HCT116 (cell line): ENCODE measurements at regions not wholly inside any gene's neighbourhood (a gene's known extent, or its start where the extent isn't known, plus 50 kb on each side); places are given as distances from the start of the nearest gene placed in this dataset.

ENCODE experiments used
- ATAC-seq: fragments of 200-7000 bp; cut with Tn5 transposase; 2 replicates; pipeline ENCODE4 v1.9.1; 2020; ENCODE audit warnings: mild to moderate bottlenecking, moderate library complexity
- BruUV-seq: library from RNA; stranded (reverse); fragments of 400-500 nt; replicated peaks from 2 replicates; lab custom pipeline; 2021; lab: Mats Ljungman, UMichigan
- CTCF ChIA-PET: fragments of 300-600 bp; sonication (Branson Sonifier 250); formaldehyde crosslinking; loops from one replicate; lab custom pipeline; 2021; ENCODE audit warnings: antibody characterized with exemption; lab: Charles Lee
- POLR2A ChIA-PET: fragments of 300-600, 350-600 bp; sonication (Branson Sonifier 250); formaldehyde crosslinking; loops from one replicate; lab custom pipeline; 2021; ENCODE audit warnings: antibody characterized with exemption; lab: Charles Lee
- RAD21 ChIA-PET, 2 experiments: fragments of 300-600 bp; sonication (Branson Sonifier 250); formaldehyde crosslinking; loops; one replicate each; lab custom pipeline; 2023; ENCODE audit warnings: low total read pairs in 2 of 2; ENCODE audit not compliant: uncharacterized antibody in 2 of 2, unreplicated experiment in 2 of 2, low non-redundant PET in 1 of 2; lab: Charles Lee
- DNase-seq: peaks from one replicate; pipeline ENCODE4 v3.0.0-alpha.2; 2010; ENCODE audit warnings: low read depth, low spot score
- H2AFZ ChIP-seq: fragments of 200-600 bp; shearing (Covaris generic), sonication (generic); 2 replicates; pipeline ENCODE4 v1.6.1; 2017; ENCODE audit warnings: low read depth, mixed run types, mixed read lengths, antibody characterized with exemption, low read length; ENCODE audit not compliant: poor library complexity, severe bottlenecking
- H3K27ac ChIP-seq: 2 replicates; pipeline ENCODE4 v1.5.1; 2012; ENCODE audit warnings: low read depth, low read length
- H3K27me3 ChIP-seq: fragments of 200-600 bp; sonication (generic); 2 replicates; pipeline ENCODE4 v1.6.1; 2016; ENCODE audit warnings: mixed run types, low read length, mixed read lengths; ENCODE audit not compliant: insufficient read depth
- H3K36me3 ChIP-seq, 2 experiments: fragments of 200-500 bp in 1 of 2; fragments of 200-600 bp in 1 of 2; sonication (Bioruptor generic) in 1 of 2; sonication (generic) in 1 of 2; 2 replicates each; pipeline versions ENCODE4 v1.5.1 to v1.6.1; 2014 to 2016; ENCODE audit warnings: low read length in 2 of 2, inconsistent platforms in 1 of 2, mixed read lengths in 1 of 2, mixed run types in 1 of 2; ENCODE audit not compliant: insufficient read depth in 2 of 2, control insufficient read depth in 1 of 2
- H3K4me1 ChIP-seq, 2 experiments: fragments of 200-600 bp in 1 of 2; sonication (generic) in 1 of 2; 2 replicates each; pipeline versions ENCODE4 v1.5.1 to v1.6.1; 2012 to 2017; ENCODE audit warnings: low read length in 2 of 2, inconsistent platforms in 1 of 2, mild to moderate bottlenecking in 1 of 2, mixed read lengths in 1 of 2, mixed run types in 1 of 2, moderate library complexity in 1 of 2; ENCODE audit not compliant: insufficient read depth in 2 of 2, control insufficient read depth in 1 of 2
- H3K4me2 ChIP-seq: fragments of 200-600 bp; sonication (generic); 2 replicates; pipeline ENCODE4 v1.6.1; 2017; ENCODE audit warnings: mixed run types, low read length, mixed read lengths
- H3K4me3 ChIP-seq, 2 experiments: fragments of 200-600 bp in 1 of 2; sonication (generic) in 1 of 2; replicated peaks in 1 of 2; 2 replicates each; pipeline ENCODE4 v1.5.1; 2011 to 2016; ENCODE audit warnings: low read length in 2 of 2, control low read depth in 1 of 2, low read depth in 1 of 2, mild to moderate bottlenecking in 1 of 2, mixed read lengths in 1 of 2, mixed run types in 1 of 2
- H3K79me2 ChIP-seq: fragments of 200-600 bp; sonication (generic); 2 replicates; pipeline ENCODE4 v1.6.1; 2017; ENCODE audit warnings: mild to moderate bottlenecking, mixed run types, low read length, moderate library complexity, mixed read lengths; ENCODE audit not compliant: insufficient read depth
- H3K9ac ChIP-seq: fragments of 200-600 bp; sonication (generic); 2 replicates; pipeline ENCODE4 v1.6.1; 2016; ENCODE audit warnings: low read length, mixed read lengths
- H3K9me2 ChIP-seq: fragments of 200-600 bp; sonication (generic), shearing (Covaris generic); 2 replicates; pipeline ENCODE4 v1.6.1; 2017; ENCODE audit warnings: mixed run types, mild to moderate bottlenecking, moderate library complexity; ENCODE audit not compliant: insufficient read depth
- H3K9me3 ChIP-seq, 2 experiments: fragments of 200-500 bp in 1 of 2; fragments of 200-600 bp in 1 of 2; sonication (Bioruptor generic) in 1 of 2; sonication (generic) in 1 of 2; 2 replicates each; pipeline ENCODE4 v1.6.1; 2014 to 2017; ENCODE audit warnings: low read length in 2 of 2, mixed read lengths in 2 of 2, inconsistent platforms in 1 of 2, low read depth in 1 of 2, mild to moderate bottlenecking in 1 of 2, mixed run types in 1 of 2, moderate library complexity in 1 of 2; ENCODE audit not compliant: control insufficient read depth in 1 of 2, insufficient read depth in 1 of 2
- H4K20me1 ChIP-seq: fragments of 200-600 bp; sonication (generic), shearing (Covaris generic); 2 replicates; pipeline ENCODE4 v1.6.1; 2017; ENCODE audit warnings: mixed run types, mild to moderate bottlenecking, moderate library complexity; ENCODE audit not compliant: insufficient read depth
- ATF3 ChIP-seq: IDR thresholded peaks from 2 replicates; pipeline ENCODE4 v1.6.1; 2012
- CBX3 ChIP-seq: IDR thresholded peaks from 2 replicates; pipeline ENCODE4 v1.6.1; 2012; ENCODE audit warnings: low read depth
- CTCF ChIP-seq, 3 experiments: fragments of 200-600 bp in 1 of 3; sonication (generic) in 1 of 3; IDR thresholded peaks in 2 of 3; conservative IDR thresholded peaks in 1 of 3; 2 replicates each; pipeline ENCODE4 v1.5.1; 2012 to 2017; ENCODE audit warnings: low read depth in 2 of 3, low read length in 2 of 3, antibody characterized with exemption in 1 of 3, borderline replicate concordance in 1 of 3, control low read depth in 1 of 3, mild to moderate bottlenecking in 1 of 3, mixed read lengths in 1 of 3, mixed run types in 1 of 3, moderate library complexity in 1 of 3; ENCODE audit not compliant: insufficient read depth in 1 of 3
- EGR1 ChIP-seq: IDR thresholded peaks from 2 replicates; pipeline ENCODE4 v1.6.1; 2012; ENCODE audit warnings: low read depth
- ELF1 ChIP-seq: IDR thresholded peaks from 2 replicates; pipeline ENCODE4 v1.6.1; 2012; ENCODE audit warnings: low read depth, borderline replicate concordance
- EZH2 ChIP-seq: fragments of 200-600 bp; sonication (generic); IDR thresholded peaks from 2 replicates; pipeline ENCODE4 v1.6.1; 2017; ENCODE audit warnings: antibody characterized with exemption, mixed run types
- EZH2phosphoT487 ChIP-seq: fragments of 200-600 bp; IDR thresholded peaks from 2 replicates; pipeline ENCODE4 v1.6.1; 2018; ENCODE audit warnings: antibody characterized with exemption, borderline replicate concordance
- FOSL1 ChIP-seq: IDR thresholded peaks from 2 replicates; pipeline ENCODE4 v1.6.1; 2012; ENCODE audit warnings: low read depth
- JUND ChIP-seq: IDR thresholded peaks from 2 replicates; pipeline ENCODE4 v1.6.1; 2012
- MAX ChIP-seq: IDR thresholded peaks from 2 replicates; pipeline ENCODE4 v1.6.1; 2012
- REST ChIP-seq: IDR thresholded peaks from 2 replicates; pipeline ENCODE4 v1.6.1; 2012; ENCODE audit warnings: low read depth
- SIN3A ChIP-seq: IDR thresholded peaks from 2 replicates; pipeline ENCODE4 v1.6.1; 2012; ENCODE audit warnings: low read depth
- SP1 ChIP-seq: IDR thresholded peaks from 2 replicates; pipeline ENCODE4 v1.6.1; 2012; ENCODE audit warnings: low read depth
- SRF ChIP-seq: IDR thresholded peaks from 2 replicates; pipeline ENCODE4 v1.6.1; 2012; ENCODE audit warnings: low read depth
- TCF7L2 ChIP-seq: IDR thresholded peaks from 2 replicates; pipeline ENCODE4 v1.7.0; 2011; ENCODE audit warnings: borderline replicate concordance, inconsistent platforms; ENCODE audit not compliant: insufficient read depth, insufficient read length; ENCODE audit errors: extremely low read depth
- YY1 ChIP-seq: IDR thresholded peaks from 2 replicates; pipeline ENCODE4 v1.6.1; 2011; ENCODE audit warnings: low read length, low read depth, moderate library complexity, mild to moderate bottlenecking; ENCODE audit not compliant: insufficient replicate concordance; ENCODE audit errors: extremely low read depth
- ZBTB33 ChIP-seq: IDR thresholded peaks from 2 replicates; pipeline ENCODE4 v1.6.1; 2011; ENCODE audit warnings: mild to moderate bottlenecking, low read length, moderate library complexity; ENCODE audit not compliant: insufficient replicate concordance; ENCODE audit errors: extremely low read depth
- ZFX ChIP-seq: fragments of 450-650 bp; IDR thresholded peaks from 2 replicates; pipeline ENCODE4 v1.6.1; 2017
- ZNF274 ChIP-seq: fragments of 200-500 bp; sonication (Bioruptor generic); IDR thresholded peaks from 2 replicates; pipeline ENCODE4 v1.6.1; 2014; ENCODE audit warnings: mild to moderate bottlenecking, low read depth, low read length, inconsistent platforms
- intact Hi-C: fragments of 100-400 bp; cut with micrococcal nuclease; formaldehyde crosslinking; loops from 2 replicates; pipeline ENCODE4 v1.10.0; 2022

GRCh38 chr13:97653443-97654140 is 219.6 kb downstream of the RAP2A start:
- RAD21 ChIA-PET = no interaction called here
- H4K20me1 ChIP-seq = no peaks in the 10 kb centered on the region
- no peak overlapping the region for H3K4me3 ChIP-seq
- H3K27ac ChIP-seq = no peak overlapping the region
- no peak for ATAC-seq
- no peak overlapping the region for H3K9ac ChIP-seq
- POLR2A ChIA-PET = no interaction called here
- no TSS peak for BruUV-seq
- CTCF ChIA-PET = no interaction called here
- no peaks in the 10 kb centered on the region for H3K36me3 ChIP-seq
- no peak for TF ChIP-seq CTCF (IDR thresholded peaks at IDR 0.05 in 2 of 3, conservative IDR thresholded peaks at IDR 0.05 in 1 of 3; ENCODE audit: borderline replicate concordance in 1 of 3, insufficient read depth in 1 of 3, low read depth in 2 of 3, low read length in 2 of 3)
- TF ChIP-seq EZH2 = no peak
- TF ChIP-seq YY1 = no peak
- TF ChIP-seq EZH2phosphoT487 = no peak
- no peak for TF ChIP-seq ELF1
- TF ChIP-seq TCF7L2 = no peak
- no peak for TF ChIP-seq JUND
- no peak for TF ChIP-seq ZBTB33
- TF ChIP-seq MAX = no peak
- TF ChIP-seq ZNF274 = no peak
- no peak for TF ChIP-seq FOSL1
- TF ChIP-seq CBX3 = no peak
- no peak for TF ChIP-seq SP1
- TF ChIP-seq EGR1 = no peak
- no peak for TF ChIP-seq ATF3
- no peak for TF ChIP-seq REST
- no peak for TF ChIP-seq ZFX
- TF ChIP-seq SRF = no peak
- no peak for TF ChIP-seq SIN3A
- H3K9me3 ChIP-seq = no peaks in the 10 kb centered on the region
- H2AFZ ChIP-seq = no peak overlapping the region
- H3K27me3 ChIP-seq = no peaks in the 10 kb centered on the region
- no peak overlapping the region for H3K4me2 ChIP-seq
- H3K79me2 ChIP-seq = no peaks in the 10 kb centered on the region
- no peaks in the 10 kb centered on the region for H3K9me2 ChIP-seq
- H3K4me1 ChIP-seq = no peaks in the 10 kb centered on the region
- intact Hi-C loops = no loop called here
- DNase-seq = no peak
